ENCODE measurements at regions not wholly inside any gene's neighbourhood (a gene's known extent, or its start where the extent isn't known, plus 50 kb on each side); places are given as distances from the start of the nearest gene placed in this dataset.

- TF ChIP-seq AFF1 (IDR thresholded peaks at IDR 0.05; ENCODE audit: low read depth in 1 of 2, partially characterized antibody in 2 of 2), result no peak
- no peak for TF ChIP-seq CAMTA2 (CRISPR knock-in tag; conservative IDR thresholded peaks at IDR 0.05)
Measured at GRCh38 chr3:16675805-16676204, 70.6 kb upstream of the DAZL start (continued).

- no peaks in the 10 kb centered on the region for H4K20me1 ChIP-seq (replicated peaks; ENCODE audit: control insufficient read depth, insufficient read depth, low read length)
- H3K79me2 ChIP-seq (ENCODE audit: control insufficient read depth, insufficient read depth, low read length), result no peaks in the 10 kb centered on the region
- no peak overlapping the region for H3K9ac ChIP-seq (ENCODE audit: insufficient read depth in 1 of 2, low read depth in 2 of 2, low read length in 2 of 2)
- DNase-seq (ENCODE audit: extremely low read depth in 1 of 4, low spot score in 3 of 4) (no peak), ATAC-seq (no peak), FAIRE-seq (no peak)
- intact Hi-C loops (cut with micrococcal nuclease) (no loop called here), in situ Hi-C loops (cut with MboI) (no loop called here)
- no peaks in the 10 kb centered on the region for H3K9me3 ChIP-seq (replicated peaks; ENCODE audit: control insufficient read depth, insufficient read depth, low read depth, low read length)
- no peak overlapping the region for H3K4me2 ChIP-seq (ENCODE audit: insufficient read depth, low read length)
- no peaks in the 10 kb centered on the region for H3K9me1 ChIP-seq (ENCODE audit: control insufficient read depth, insufficient read depth, low read length)
- ChIA-PET CTCF (ENCODE audit: low intra/inter-chr PET ratio) (no interaction called here), POLR2A (no interaction called here)
- H3K27me3 ChIP-seq (ENCODE audit: control insufficient read depth in 2 of 2, insufficient read depth in 2 of 2, low read length in 2 of 2), result no peaks in the 10 kb centered on the region
- no peaks in the 10 kb centered on the region for H3K4me1 ChIP-seq (replicated peaks in 1 of 2; ENCODE audit: control insufficient read depth in 2 of 2, insufficient read depth in 2 of 2, low read length in 2 of 2)
- no peak overlapping the region for H3K4me3 ChIP-seq
- H3K36me3 ChIP-seq (ENCODE audit: control insufficient read depth, insufficient read depth, low read length), result no peaks in the 10 kb centered on the region
- 2% methylated on average over 3 of the region's 3 CpGs for WGBS (ENCODE audit: insufficient coverage, low coverage, missing lambda C conversion rate)
- H2AFZ ChIP-seq (ENCODE audit: low read depth, low read length), result no peak overlapping the region
- BruUV-seq (replicated peaks), result no TSS peak
- H3K27ac ChIP-seq (ENCODE audit: extremely low read depth, low read depth, low read length), result no peak overlapping the region
- TF ChIP-seq MCM2 (IDR thresholded peaks at IDR 0.05; ENCODE audit: low read depth) (no peak), PHF8 (IDR thresholded peaks at IDR 0.05; ENCODE audit: borderline replicate concordance, low read length) (no peak), WHSC1 (IDR thresholded peaks at IDR 0.05; ENCODE audit: low read length) (no peak), ID3 (CRISPR knock-in tag; IDR thresholded peaks at IDR 0.05) (no peak), ID3 (tag; IDR thresholded peaks at IDR 0.05) (no peak), ZNF561 (CRISPR knock-in tag; conservative IDR thresholded peaks at IDR 0.05) (no peak), SIRT6 (IDR thresholded peaks at IDR 0.05; ENCODE audit: low read depth, low read length) (no peak), IRF1 (CRISPR knock-in tag; IDR thresholded peaks at IDR 0.05; ENCODE audit: borderline replicate concordance) (no peak)
Measured at GRCh38 chr3:16686679-16687078, 81.5 kb upstream of the DAZL start.

All from K562 (cell line).